ENCODE measurements at regions not wholly inside any gene's neighbourhood (a gene's known extent, or its start where the extent isn't known, plus 50 kb on each side); places are given as distances from the start of the nearest gene placed in this dataset.
"Not testable (repeated sequence)": the region's sequence is repeated elsewhere in the genome, so short reads cannot be mapped to it uniquely, and the experiment has no call there.

GRCh38 chr10:34895977-34896376 is 80.9 kb upstream of the PARD3 start:
- H3K4me1 Mint-ChIP-seq = no peaks in the 10 kb centered on the region
- no peak overlapping the region for H3K27ac Mint-ChIP-seq
- POLR2A ChIA-PET = no interaction called here
- DNase-seq (no peak), ATAC-seq (ENCODE audit: low read depth) (no peak)
- H3K36me3 Mint-ChIP-seq = no peaks in the 10 kb centered on the region
- peaks cover 2% of the 10 kb centered on the region for H3K27me3 Mint-ChIP-seq
- no peak overlapping the region for H3K4me3 Mint-ChIP-seq
- H3K9me3 Mint-ChIP-seq = no peaks in the 10 kb centered on the region

- H3K4me3 Mint-ChIP-seq; H3K4me1 Mint-ChIP-seq; H3K9me3 Mint-ChIP-seq; DNase-seq; H3K36me3 Mint-ChIP-seq; H3K27ac Mint-ChIP-seq; ATAC-seq (ENCODE audit: low read depth); H3K27me3 Mint-ChIP-seq; POLR2A ChIA-PET: not testable (repeated sequence)
Measured at GRCh38 chr10:34895046-34895445, 80.0 kb upstream of the PARD3 start.

DNA sequence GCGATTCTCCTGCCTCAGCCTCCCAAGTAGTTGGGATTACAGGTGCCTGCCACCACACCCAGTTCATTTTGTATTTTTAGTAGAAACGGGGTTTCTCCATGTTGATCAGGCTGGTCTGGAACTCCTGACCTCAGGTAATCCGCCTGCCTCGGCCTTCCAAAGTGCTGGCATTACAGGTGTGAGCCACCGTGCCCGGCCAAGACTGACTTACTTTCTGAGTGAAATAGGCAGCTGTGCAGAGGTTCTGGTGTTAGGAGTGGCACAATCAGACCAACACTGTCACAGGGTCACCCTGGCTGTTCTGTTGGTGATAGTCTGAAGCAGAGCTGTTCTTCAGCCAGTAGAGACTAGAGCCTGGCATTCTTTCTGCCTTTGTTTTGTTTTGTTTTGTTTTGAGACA is 77.4 kb upstream of the PARD3 start:
- H3K4me1 Mint-ChIP-seq; H3K27me3 Mint-ChIP-seq; H3K27ac Mint-ChIP-seq; POLR2A ChIA-PET; H3K4me3 Mint-ChIP-seq; ATAC-seq (ENCODE audit: low read depth); DNase-seq; H3K9me3 Mint-ChIP-seq; H3K36me3 Mint-ChIP-seq: not testable (repeated sequence)

DNA sequence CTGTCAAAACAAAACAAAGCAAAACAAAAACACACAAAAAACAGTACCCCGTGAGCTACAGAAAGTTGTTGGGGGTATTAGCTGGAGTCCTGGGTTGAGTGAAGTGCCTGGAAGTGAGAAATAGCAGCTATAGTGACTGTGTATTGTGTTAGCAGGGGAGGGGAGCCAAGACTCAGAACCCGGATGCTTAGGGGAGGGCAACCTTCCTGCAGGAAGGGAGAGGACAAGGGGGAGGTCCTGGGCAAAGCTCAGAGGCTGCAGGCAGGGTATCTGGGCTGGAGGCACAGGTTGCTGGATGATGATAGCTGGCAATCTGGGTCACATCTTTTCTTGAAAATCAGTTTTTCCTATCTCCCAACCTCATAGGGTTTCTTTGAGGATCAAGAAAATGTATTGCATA is 75.8 kb upstream of the PARD3 start:
- ATAC-seq (ENCODE audit: low read depth) (no peak), DNase-seq (no peak)
- H3K36me3 Mint-ChIP-seq = no peaks in the 10 kb centered on the region
- H3K27ac Mint-ChIP-seq = no peak overlapping the region
- no peaks in the 10 kb centered on the region for H3K4me1 Mint-ChIP-seq
- no peak overlapping the region for H3K4me3 Mint-ChIP-seq
- POLR2A ChIA-PET = no interaction called here
- H3K27me3 Mint-ChIP-seq = peaks cover 2% of the 10 kb centered on the region
- H3K9me3 Mint-ChIP-seq = no peaks in the 10 kb centered on the region

DNA sequence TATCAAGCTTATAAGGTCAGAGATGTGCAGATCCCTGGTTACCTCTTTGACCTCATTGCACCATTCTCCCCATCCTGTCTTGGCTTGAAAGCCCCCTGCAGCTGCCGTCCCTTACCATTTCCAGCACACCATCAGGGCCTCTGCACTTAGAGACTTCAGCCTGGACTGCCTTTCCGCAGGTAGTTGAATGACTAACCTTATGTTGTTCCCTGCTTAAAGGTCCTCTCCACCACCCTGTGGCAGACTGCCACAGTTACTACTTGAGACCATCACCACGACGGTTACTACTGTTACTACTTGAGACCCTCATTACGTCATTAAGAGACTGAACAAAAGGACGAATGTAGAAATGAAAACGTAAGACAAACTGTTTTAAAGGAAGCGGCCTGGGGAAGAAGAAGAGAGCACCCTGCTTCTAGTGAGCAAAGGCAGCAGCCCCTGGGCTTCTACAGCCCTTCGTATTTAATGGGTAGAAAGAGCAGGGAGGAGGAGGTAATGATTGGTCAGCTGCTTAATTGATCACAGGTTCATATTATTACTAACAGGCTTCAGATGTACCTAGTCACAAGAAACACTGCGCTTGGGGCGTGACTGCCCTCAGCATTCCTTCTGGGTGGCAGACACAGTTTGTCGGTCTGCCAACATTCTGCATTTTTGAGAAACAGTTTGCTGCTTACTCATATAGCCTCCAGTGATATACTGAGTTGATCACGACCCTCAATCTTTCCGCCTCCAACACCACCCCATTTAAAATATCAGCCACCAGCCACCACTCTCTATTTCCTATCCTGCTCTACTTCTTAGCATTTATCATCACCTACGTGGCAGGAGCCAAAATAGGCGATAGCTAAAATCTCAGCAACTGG is 74.1 kb upstream of the PARD3 start:
- POLR2A ChIA-PET = no interaction called here
- Mint-ChIP-seq H3K36me3 (no peaks in the 10 kb centered on the region), H3K4me1 (peaks cover 4% of the 10 kb centered on the region), H3K27me3 (peaks cover 2% of the 10 kb centered on the region), H3K27ac (no peak overlapping the region), H3K9me3 (peaks cover 3% of the 10 kb centered on the region), H3K4me3 (no peak overlapping the region)
- no peak for ATAC-seq (ENCODE audit: low read depth)
- no peak for DNase-seq

DNA sequence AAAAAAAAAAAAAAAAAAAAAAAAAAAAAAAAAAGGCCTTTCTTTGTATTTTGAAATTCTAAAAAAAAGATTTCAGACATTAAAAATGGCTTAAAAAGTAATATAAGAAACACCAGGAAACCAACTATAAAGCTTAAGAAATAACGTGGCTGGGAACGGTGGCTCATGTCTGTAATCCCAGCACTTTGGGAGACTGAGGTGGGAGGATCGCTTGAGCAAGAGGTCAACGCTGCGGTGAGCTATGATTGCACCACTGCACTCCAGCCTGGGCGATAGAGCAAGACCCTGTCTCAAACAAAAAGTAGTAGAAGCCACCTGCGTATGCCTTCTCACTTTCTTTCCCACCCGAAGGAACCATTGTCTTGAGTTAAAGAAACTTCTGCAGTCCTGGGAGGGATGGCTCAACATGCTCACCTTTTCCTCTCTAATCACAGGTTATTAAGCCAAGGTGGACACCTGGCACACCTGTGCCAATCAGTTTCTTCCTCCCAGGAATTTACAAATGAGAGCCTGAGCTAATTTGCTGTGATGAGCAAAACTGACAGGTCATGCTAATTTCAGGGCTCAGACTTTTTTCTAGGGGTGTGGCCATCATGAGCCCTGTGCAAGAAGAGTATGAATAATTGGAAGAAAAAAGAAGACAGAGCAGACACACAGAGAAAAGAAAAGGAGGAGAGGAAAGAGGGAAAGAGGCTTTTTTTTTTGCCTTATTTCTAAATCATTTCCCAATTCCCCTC is 72.0 kb upstream of the PARD3 start:
- Mint-ChIP-seq H3K27ac (no peak overlapping the region), H3K4me1 (peaks cover 5% of the 10 kb centered on the region), H3K36me3 (no peaks in the 10 kb centered on the region), H3K27me3 (peaks cover 2% of the 10 kb centered on the region), H3K9me3 (peaks cover 3% of the 10 kb centered on the region), H3K4me3 (no peak overlapping the region)
- no peak for ATAC-seq (ENCODE audit: low read depth)
- DNase-seq = no peak
- POLR2A ChIA-PET = no interaction called here

- no peak for DNase-seq
- H3K9me3 Mint-ChIP-seq = peaks cover 3% of the 10 kb centered on the region
- H3K4me1 Mint-ChIP-seq = peaks cover 5% of the 10 kb centered on the region
- no peak for ATAC-seq (ENCODE audit: low read depth)
- H3K4me3 Mint-ChIP-seq = no peak overlapping the region
- H3K27ac Mint-ChIP-seq = no peak overlapping the region
- H3K36me3 Mint-ChIP-seq = no peaks in the 10 kb centered on the region
- H3K27me3 Mint-ChIP-seq = peaks cover 3% of the 10 kb centered on the region
- POLR2A ChIA-PET = no interaction called here
Measured at GRCh38 chr10:34885898-34886297, 70.8 kb upstream of the PARD3 start.

DNA sequence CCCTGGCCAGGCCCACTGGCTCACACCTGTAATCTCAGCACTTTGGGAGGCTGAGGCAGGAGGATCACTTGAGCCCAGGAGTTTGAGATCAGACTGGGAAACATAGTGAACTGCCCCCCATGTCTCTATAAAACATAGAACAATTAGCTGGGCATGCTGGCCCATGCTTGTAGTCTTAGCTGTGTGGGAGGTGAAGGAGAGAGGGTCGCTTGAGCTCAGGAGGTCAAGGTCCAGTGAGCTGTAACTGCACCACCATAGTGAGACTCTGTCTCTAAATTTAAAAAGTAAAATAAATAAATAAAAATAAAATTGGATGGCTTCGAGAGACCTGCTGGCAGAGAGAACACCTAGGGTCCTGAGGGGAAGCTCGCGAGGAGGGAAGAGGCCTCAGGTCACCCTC is 69.9 kb upstream of the PARD3 start:
- Mint-ChIP-seq H3K36me3 (no peaks in the 10 kb centered on the region), H3K9me3 (peaks cover 3% of the 10 kb centered on the region), H3K4me3 (no peak overlapping the region), H3K4me1 (peaks cover 5% of the 10 kb centered on the region), H3K27ac (no peak overlapping the region), H3K27me3 (peaks cover 2% of the 10 kb centered on the region)
- ATAC-seq (ENCODE audit: low read depth) = no peak
- POLR2A ChIA-PET = no interaction called here
- DNase-seq = no peak

GRCh38 chr10:34884272-34884952 is 69.3 kb upstream of the PARD3 start:
- peaks cover 5% of the 10 kb centered on the region for H3K4me1 Mint-ChIP-seq
- POLR2A ChIA-PET = no interaction called here
- H3K36me3 Mint-ChIP-seq = no peaks in the 10 kb centered on the region
- H3K4me3 Mint-ChIP-seq = no peak overlapping the region
- peaks cover 3% of the 10 kb centered on the region for H3K9me3 Mint-ChIP-seq
- no peak for DNase-seq
- ATAC-seq (ENCODE audit: low read depth) = no peak
- H3K27ac Mint-ChIP-seq = no peak overlapping the region
- peaks cover 2% of the 10 kb centered on the region for H3K27me3 Mint-ChIP-seq

DNA sequence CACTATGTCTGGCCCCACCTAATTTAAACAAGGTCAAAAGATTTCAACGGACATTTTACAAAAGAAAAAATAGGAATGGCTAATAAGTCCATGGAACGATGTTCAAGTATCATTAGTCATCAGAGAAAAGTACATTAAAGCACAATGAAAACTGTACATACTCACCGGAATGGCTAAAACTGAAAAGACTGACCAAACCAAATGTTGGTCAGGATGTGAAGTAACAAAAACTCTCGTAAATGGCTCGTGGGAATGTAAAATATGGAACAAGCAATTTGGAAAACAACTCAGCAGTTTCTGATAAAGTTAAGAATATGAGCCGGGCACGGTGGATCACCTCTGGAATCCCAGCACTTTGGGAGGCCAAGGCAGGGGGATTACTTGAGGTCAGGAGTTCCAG is 65.7 kb upstream of the PARD3 start:
- Mint-ChIP-seq H3K4me1 (peaks cover 5% of the 10 kb centered on the region), H3K4me3 (no peak overlapping the region), H3K27ac (no peak overlapping the region), H3K36me3 (no peaks in the 10 kb centered on the region), H3K9me3 (peaks cover 3% of the 10 kb centered on the region), H3K27me3 (peaks cover 5% of the 10 kb centered on the region)
- no peak for ATAC-seq (ENCODE audit: low read depth)
- DNase-seq = no peak
- POLR2A ChIA-PET = no interaction called here

DNA sequence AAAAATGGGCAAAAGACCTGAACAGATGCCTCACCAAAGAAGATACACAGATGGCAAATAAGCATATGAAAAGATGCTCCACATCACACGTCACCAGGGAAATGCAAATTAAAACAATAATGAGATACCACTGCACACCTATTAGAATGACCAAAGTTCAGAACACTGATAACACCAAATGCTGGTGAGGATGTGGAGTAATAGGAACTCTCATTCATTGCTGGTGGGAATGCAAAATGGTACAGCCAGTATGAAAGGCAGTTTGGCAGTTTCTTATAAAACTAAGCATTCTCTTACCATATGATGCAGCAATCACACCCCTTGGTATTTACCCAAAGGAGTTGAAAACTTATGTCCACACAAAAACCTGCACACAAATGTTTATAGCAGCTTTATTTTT is 63.6 kb upstream of the PARD3 start:
- DNase-seq; H3K4me1 Mint-ChIP-seq; ATAC-seq (ENCODE audit: low read depth); H3K27ac Mint-ChIP-seq; POLR2A ChIA-PET; H3K9me3 Mint-ChIP-seq; H3K4me3 Mint-ChIP-seq; H3K27me3 Mint-ChIP-seq; H3K36me3 Mint-ChIP-seq: not testable (repeated sequence)

GRCh38 chr10:34875061-34875460 is 60.0 kb upstream of the PARD3 start:
- Mint-ChIP-seq H3K9me3 (no peaks in the 10 kb centered on the region), H3K27ac (no peak overlapping the region), H3K4me1 (peaks cover 1% of the 10 kb centered on the region), H3K36me3 (no peaks in the 10 kb centered on the region), H3K4me3 (no peak overlapping the region), H3K27me3 (peaks cover 3% of the 10 kb centered on the region)
- no peak for ATAC-seq (ENCODE audit: low read depth)
- DNase-seq = no peak
- POLR2A ChIA-PET = no interaction called here

DNA sequence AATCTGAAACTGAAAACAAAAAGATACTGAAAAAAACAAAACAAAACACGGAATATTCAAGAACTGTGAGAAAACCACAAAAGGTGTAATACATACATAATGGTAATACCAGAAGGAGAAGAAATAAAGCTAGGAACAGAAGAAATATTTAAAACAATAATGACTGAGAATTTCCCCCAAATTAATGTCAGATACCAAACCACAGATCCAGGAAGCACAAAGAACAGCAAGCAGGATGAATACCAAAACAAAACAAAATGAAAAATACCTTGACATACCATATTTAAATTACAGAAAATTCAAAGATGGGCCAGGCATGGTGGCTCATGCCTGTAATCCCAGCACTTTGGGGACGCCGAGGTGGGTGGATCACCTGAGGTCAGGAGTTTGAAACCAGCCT is 57.7 kb upstream of the PARD3 start:
- POLR2A ChIA-PET = no interaction called here
- Mint-ChIP-seq H3K27me3 (peaks cover 3% of the 10 kb centered on the region), H3K36me3 (no peaks in the 10 kb centered on the region), H3K4me3 (no peak overlapping the region), H3K9me3 (no peaks in the 10 kb centered on the region), H3K4me1 (peaks cover 7% of the 10 kb centered on the region), H3K27ac (no peak overlapping the region)
- ATAC-seq (ENCODE audit: low read depth) (no peak), DNase-seq (no peak)

Data from activated naive CD8-positive, alpha-beta T cell treated with anti-CD3 and anti-CD28 coated beads, Interleukin-2, amount 10 ng/mL, durations not matched to agents 7 days and 5 days (primary cell).